PC-9 (cell line): ENCODE measurements at regions not wholly inside any gene's neighbourhood (a gene's known extent, or its start where the extent isn't known, plus 50 kb on each side); places are given as distances from the start of the nearest gene placed in this dataset.

Source experiments
- BruUV-seq: library from RNA; stranded (reverse); fragments of 400-500 nt; replicated peaks from 2 replicates; lab custom pipeline; 2021; lab: Mats Ljungman, UMichigan
- CTCF ChIA-PET: fragments of 300-600 bp; sonication (Branson Sonifier 250); formaldehyde crosslinking; loops from one replicate; lab custom pipeline; 2022; ENCODE audit warnings: antibody characterized with exemption; lab: Charles Lee
- POLR2A ChIA-PET: fragments of 300-600 bp; sonication (Branson Sonifier 250); formaldehyde crosslinking; loops from one replicate; lab custom pipeline; 2022; ENCODE audit warnings: antibody characterized with exemption; ENCODE audit not compliant: unreplicated experiment; lab: Charles Lee
- DNase-seq, 2 experiments: peaks; one replicate each; pipeline versions ENCODE4 v3.0.0 to v3.0.0-alpha.2; 2015 to 2022; ENCODE audit warnings: mixed read lengths in 1 of 2
- H2AFZ ChIP-seq: fragments of 200-600 bp; sonication (generic); 2 replicates; pipeline ENCODE4 v1.8.1; 2017; ENCODE audit warnings: antibody characterized with exemption
- H3F3A ChIP-seq: fragments of 200-600 bp; sonication (generic); 2 replicates; pipeline ENCODE4 v1.8.1; 2017; ENCODE audit warnings: antibody characterized with exemption, mild to moderate bottlenecking, low read depth; ENCODE audit not compliant: insufficient read depth
- H3K27ac ChIP-seq: fragments of 200-600 bp; sonication (generic); 2 replicates; pipeline ENCODE4 v1.6.1; 2016; ENCODE audit warnings: mixed run types
- H3K27me3 ChIP-seq: fragments of 200-600 bp; sonication (generic); 2 replicates; pipeline ENCODE4 v1.6.1; 2016; ENCODE audit warnings: low read depth, mixed run types; ENCODE audit not compliant: insufficient read depth
- H3K36me3 ChIP-seq: fragments of 200-600 bp; sonication (generic); 2 replicates; pipeline ENCODE4 v1.6.1; 2016; ENCODE audit warnings: low read depth, mixed run types
- H3K4me1 ChIP-seq: fragments of 200-600 bp; sonication (generic); replicated peaks from 2 replicates; pipeline ENCODE4 v1.6.1; 2016; ENCODE audit warnings: mixed run types; ENCODE audit not compliant: insufficient read depth
- H3K4me2 ChIP-seq: fragments of 200-600 bp; sonication (generic); 2 replicates; pipeline ENCODE4 v1.6.1; 2017; ENCODE audit warnings: mixed run types
- H3K4me3 ChIP-seq: fragments of 200-600 bp; sonication (generic); 2 replicates; pipeline ENCODE4 v1.6.1; 2016; ENCODE audit warnings: mixed run types
- H3K79me2 ChIP-seq: fragments of 200-600 bp; sonication (generic); 2 replicates; pipeline ENCODE4 v1.6.1; 2017; ENCODE audit warnings: low read depth, mixed run types
- H3K9me2 ChIP-seq: fragments of 200-600 bp; sonication (generic); 2 replicates; pipeline ENCODE4 v1.8.1; 2017; ENCODE audit warnings: mild to moderate bottlenecking; ENCODE audit not compliant: insufficient read depth
- H3K9me3 ChIP-seq: fragments of 200-600 bp; sonication (generic); 2 replicates; pipeline ENCODE4 v1.8.1; 2016; ENCODE audit warnings: low read depth; ENCODE audit not compliant: insufficient read depth
- H4K20me1 ChIP-seq: fragments of 200-600 bp; sonication (generic); 2 replicates; pipeline ENCODE4 v1.8.1; 2017; ENCODE audit not compliant: insufficient read depth
- EZH2 ChIP-seq: fragments of 200-600 bp; sonication (generic); IDR thresholded peaks from 2 replicates; pipeline ENCODE4 v1.8.0; 2017; ENCODE audit warnings: antibody characterized with exemption, low read depth
- intact Hi-C: fragments of 100-400 bp; cut with micrococcal nuclease; formaldehyde crosslinking; loops from one replicate; pipeline ENCODE4 v1.10.0; 2022; ENCODE audit not compliant: unreplicated experiment
- TF ChIP-seq, protein P1 (sequence below): fragments of 200-600 bp; sonication (generic); conservative IDR thresholded peaks from 2 replicates; pipeline ENCODE4 v1.6.1; 2017; ENCODE audit warnings: mixed run types, antibody characterized with exemption, mild to moderate bottlenecking, moderate library complexity

DNA sequence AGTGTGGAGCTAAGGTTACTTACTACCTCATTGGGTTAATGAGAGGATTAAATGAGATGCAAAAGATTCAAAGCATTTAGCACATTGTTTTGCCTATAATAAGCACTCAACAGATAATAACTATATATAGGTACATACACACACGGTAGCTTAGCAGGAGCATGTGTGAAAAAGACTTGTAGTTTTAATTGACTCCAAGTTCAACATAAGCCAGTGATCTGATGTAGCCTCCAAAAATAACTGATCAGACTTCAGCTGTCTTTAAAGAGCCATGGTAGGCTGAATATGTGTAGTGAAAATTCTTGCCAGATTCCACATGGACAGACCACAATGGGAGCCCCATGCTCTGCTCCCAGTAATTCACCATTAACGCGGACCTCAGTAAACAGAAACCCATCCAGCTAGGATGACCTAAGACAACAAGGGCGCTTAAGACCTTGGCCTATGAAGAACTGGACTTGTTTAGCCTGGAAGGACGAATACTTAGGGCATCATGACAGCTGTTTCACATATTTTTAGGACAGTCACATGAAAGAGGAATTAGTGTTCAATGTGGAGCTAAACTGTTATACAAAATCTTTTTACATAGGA is 115.1 kb upstream of the ZNF366 start:
- Histone ChIP-seq H3K9me2 (no peaks in the 10 kb centered on the region), H3F3A (no peaks in the 10 kb centered on the region), H3K79me2 (no peaks in the 10 kb centered on the region), H3K4me3 (no peak overlapping the region), H3K4me2 (no peak overlapping the region), H4K20me1 (no peaks in the 10 kb centered on the region), H2AFZ (no peak overlapping the region), H3K27me3 (no peaks in the 10 kb centered on the region), H3K36me3 (no peaks in the 10 kb centered on the region), H3K27ac (no peak overlapping the region), H3K9me3 (no peaks in the 10 kb centered on the region), H3K4me1 (no peaks in the 10 kb centered on the region)
- BruUV-seq = no TSS peak
- intact Hi-C loops = no loop called here
- CTCF ChIA-PET = interaction anchor here (0.5 kb wide), 1 partner anchor 249 kb away, joined by 3 read pairs; no protein-coding TSS in a partner anchor
- no peak for TF ChIP-seq EZH2
- TF ChIP-seq, protein P1, sequence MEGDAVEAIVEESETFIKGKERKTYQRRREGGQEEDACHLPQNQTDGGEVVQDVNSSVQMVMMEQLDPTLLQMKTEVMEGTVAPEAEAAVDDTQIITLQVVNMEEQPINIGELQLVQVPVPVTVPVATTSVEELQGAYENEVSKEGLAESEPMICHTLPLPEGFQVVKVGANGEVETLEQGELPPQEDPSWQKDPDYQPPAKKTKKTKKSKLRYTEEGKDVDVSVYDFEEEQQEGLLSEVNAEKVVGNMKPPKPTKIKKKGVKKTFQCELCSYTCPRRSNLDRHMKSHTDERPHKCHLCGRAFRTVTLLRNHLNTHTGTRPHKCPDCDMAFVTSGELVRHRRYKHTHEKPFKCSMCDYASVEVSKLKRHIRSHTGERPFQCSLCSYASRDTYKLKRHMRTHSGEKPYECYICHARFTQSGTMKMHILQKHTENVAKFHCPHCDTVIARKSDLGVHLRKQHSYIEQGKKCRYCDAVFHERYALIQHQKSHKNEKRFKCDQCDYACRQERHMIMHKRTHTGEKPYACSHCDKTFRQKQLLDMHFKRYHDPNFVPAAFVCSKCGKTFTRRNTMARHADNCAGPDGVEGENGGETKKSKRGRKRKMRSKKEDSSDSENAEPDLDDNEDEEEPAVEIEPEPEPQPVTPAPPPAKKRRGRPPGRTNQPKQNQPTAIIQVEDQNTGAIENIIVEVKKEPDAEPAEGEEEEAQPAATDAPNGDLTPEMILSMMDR = no peak
- no peak for DNase-seq
- POLR2A ChIA-PET = no interaction called here

GRCh38 chr5:72621576-72621975 is 114.4 kb upstream of the ZNF366 start:
- H3K4me2 ChIP-seq = no peak overlapping the region
- no peak for TF ChIP-seq EZH2
- TF ChIP-seq, protein P1 = no peak
- CTCF ChIA-PET = no interaction called here
- H2AFZ ChIP-seq = no peak overlapping the region
- no peak overlapping the region for H3K4me3 ChIP-seq
- H3K9me2 ChIP-seq = no peaks in the 10 kb centered on the region
- H3K27me3 ChIP-seq = no peaks in the 10 kb centered on the region
- POLR2A ChIA-PET = no interaction called here
- no peaks in the 10 kb centered on the region for H4K20me1 ChIP-seq
- BruUV-seq = no TSS peak
- H3K9me3 ChIP-seq = no peaks in the 10 kb centered on the region
- intact Hi-C loops = no loop called here
- no peak for DNase-seq
- no peaks in the 10 kb centered on the region for H3K4me1 ChIP-seq
- H3F3A ChIP-seq = no peaks in the 10 kb centered on the region
- H3K79me2 ChIP-seq = no peaks in the 10 kb centered on the region
- H3K36me3 ChIP-seq = no peaks in the 10 kb centered on the region
- no peak overlapping the region for H3K27ac ChIP-seq

DNA sequence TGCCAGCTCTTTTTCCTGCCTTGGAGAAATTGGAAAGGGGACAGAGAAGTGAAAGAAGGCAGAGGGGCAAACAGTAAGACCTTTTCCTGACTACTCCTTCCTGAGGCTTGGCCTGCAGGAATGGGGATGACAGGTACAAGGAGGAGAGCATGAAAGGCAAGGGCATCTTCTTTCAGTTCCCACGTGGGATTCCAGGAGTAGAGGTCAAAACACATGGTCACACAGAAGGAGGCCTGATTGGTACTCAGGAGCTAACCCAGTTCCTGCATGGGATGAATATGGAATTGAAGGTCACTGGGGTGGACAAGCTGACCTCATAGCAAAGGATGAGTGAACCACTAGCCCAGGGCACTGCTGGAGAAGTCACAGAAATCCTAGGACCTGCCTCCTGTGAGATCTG is 112.5 kb upstream of the ZNF366 start:
- TF ChIP-seq, protein P1 = no peak
- TF ChIP-seq EZH2 = no peak
- Histone ChIP-seq H3K4me1 (no peaks in the 10 kb centered on the region), H3F3A (no peaks in the 10 kb centered on the region), H3K27me3 (no peaks in the 10 kb centered on the region), H3K27ac (no peak overlapping the region), H3K9me2 (no peaks in the 10 kb centered on the region), H3K36me3 (no peaks in the 10 kb centered on the region), H4K20me1 (no peaks in the 10 kb centered on the region), H3K79me2 (no peaks in the 10 kb centered on the region), H2AFZ (no peak overlapping the region), H3K9me3 (no peaks in the 10 kb centered on the region), H3K4me2 (no peak overlapping the region), H3K4me3 (no peak overlapping the region)
- POLR2A ChIA-PET = interaction anchor here (0.7 kb wide), 1 partner anchor 588 kb away, joined by 3 read pairs; no protein-coding TSS in a partner anchor
- DNase-seq = no peak
- CTCF ChIA-PET = no interaction called here
- intact Hi-C loops = no loop called here
- no TSS peak for BruUV-seq
